Stomach smooth muscle (tissue), 2 donors: ENCODE measurements at regions not wholly inside any gene's neighbourhood (a gene's known extent, or its start where the extent isn't known, plus 50 kb on each side); places are given as distances from the start of the nearest gene placed in this dataset.

ENCODE experiments used
- H3K27ac ChIP-seq: one replicate; pipeline ENCODE4 v1.7.0; 2013; ENCODE audit warnings: mild to moderate bottlenecking, low read length, inconsistent platforms
- H3K27me3 ChIP-seq, 2 donors: one replicate each; pipeline ENCODE4 v1.7.0; 2013; ENCODE audit warnings: low read length in 2 of 2; ENCODE audit not compliant: insufficient read depth in 2 of 2, control insufficient read depth in 1 of 2
- H3K36me3 ChIP-seq, 2 donors: one replicate each; pipeline ENCODE4 v1.7.0; 2013; ENCODE audit warnings: low read length in 2 of 2; ENCODE audit not compliant: control insufficient read depth in 2 of 2, insufficient read depth in 2 of 2
- H3K4me1 ChIP-seq: one replicate; pipeline ENCODE4 v1.7.0; 2013; ENCODE audit warnings: low read length; ENCODE audit not compliant: control insufficient read depth, insufficient read depth
- H3K4me3 ChIP-seq, 2 donors: one replicate each; pipeline ENCODE4 v1.7.0; 2013; ENCODE audit warnings: low read length in 2 of 2
- H3K9ac ChIP-seq, 2 donors: one replicate each; pipeline ENCODE4 v1.7.0; 2013; ENCODE audit warnings: low read length in 2 of 2, mild to moderate bottlenecking in 1 of 2
- H3K9me3 ChIP-seq, 2 donors: one replicate each; pipeline ENCODE4 v1.7.0; 2013; ENCODE audit warnings: low read length in 2 of 2; ENCODE audit not compliant: control insufficient read depth in 2 of 2
- donor health status: healthy.
- donor health status: Pancreatic carcinoma.

DNA sequence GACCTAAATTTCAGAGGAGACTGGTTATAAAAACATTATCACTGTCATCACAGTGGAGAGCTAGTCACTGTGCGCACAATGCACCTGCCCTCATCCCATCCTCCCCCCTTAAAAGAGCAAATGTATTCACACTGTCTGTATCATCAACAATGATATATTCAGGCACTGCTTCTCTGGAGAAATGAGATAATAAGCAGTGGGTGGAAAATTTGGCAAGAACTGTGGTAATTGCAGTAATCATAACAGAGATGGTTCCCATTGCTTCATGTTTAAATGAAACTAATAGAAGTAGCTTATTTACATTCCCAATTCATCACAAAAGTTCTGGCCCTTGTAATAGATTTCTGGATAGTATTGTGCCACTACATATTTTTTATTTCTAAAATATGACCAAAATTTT, 867.4 kb upstream of the ADGRL2 start:
- Histone ChIP-seq H3K4me1 (no peaks in the 10 kb centered on the region), H3K27ac (no peak overlapping the region), H3K27me3 (no peaks in the 10 kb centered on the region), H3K9ac (no peak overlapping the region), H3K36me3 (no peaks in the 10 kb centered on the region), H3K4me3 (no peak overlapping the region), H3K9me3 (peaks cover 0 to 14% of the 10 kb centered on the region in 2 donors)

DNA sequence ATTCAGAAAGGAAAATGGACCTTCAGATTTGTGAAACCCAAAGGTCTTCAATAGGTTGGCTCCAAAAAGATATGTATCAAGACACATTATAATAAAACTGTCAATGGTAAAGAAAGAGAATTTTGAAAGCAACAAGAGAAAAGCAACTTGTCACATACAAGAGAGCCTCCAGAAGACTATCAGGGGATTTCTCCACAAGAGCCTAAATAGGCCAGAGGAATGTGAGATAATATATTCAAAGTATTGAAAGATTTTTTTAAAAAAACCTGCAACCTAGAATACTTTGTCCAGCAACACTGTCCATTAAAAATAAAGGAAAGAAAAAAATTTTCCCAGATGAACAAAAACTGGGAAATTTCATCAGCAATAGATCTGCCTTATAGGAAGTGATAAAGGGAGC, 869.6 kb upstream of the ADGRL2 start:
- no peaks in the 10 kb centered on the region for H3K36me3 ChIP-seq
- H3K9ac ChIP-seq: no peak overlapping the region
- no peaks in the 10 kb centered on the region for H3K4me1 ChIP-seq
- peaks cover 0 to 14% of the 10 kb centered on the region in 2 donors for H3K9me3 ChIP-seq
- H3K27ac ChIP-seq: no peak overlapping the region
- no peaks in the 10 kb centered on the region for H3K27me3 ChIP-seq
- no peak overlapping the region for H3K4me3 ChIP-seq

DNA sequence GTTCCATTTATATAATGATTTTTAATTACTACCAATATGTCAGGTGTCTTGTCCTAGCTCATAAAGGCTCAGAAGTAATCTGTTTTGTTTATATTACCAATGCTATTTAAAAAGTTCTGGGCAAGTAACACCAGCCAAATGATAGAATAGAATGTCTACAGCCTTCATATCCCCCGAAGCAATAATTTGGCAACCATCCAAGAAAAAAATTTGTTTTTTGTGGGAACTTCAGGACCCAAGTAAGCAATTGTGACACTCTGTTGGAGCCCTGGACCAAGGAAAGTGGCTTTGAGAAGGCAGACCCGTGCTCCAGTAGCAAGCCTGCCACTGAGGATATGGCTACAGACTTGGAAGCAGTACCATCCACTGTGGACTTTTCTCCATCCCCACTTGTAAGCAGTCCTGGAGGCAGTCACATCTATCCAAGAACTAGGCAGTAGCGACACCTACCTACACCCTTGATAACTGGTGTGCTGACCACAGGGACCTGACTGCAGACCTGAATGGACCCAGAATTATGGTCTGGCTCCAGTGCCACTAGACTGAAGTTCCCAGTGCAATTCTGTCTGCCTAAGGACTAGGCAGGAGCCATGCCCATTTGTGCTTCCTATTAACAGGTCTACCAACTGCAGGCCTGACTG, 870.7 kb upstream of the ADGRL2 start:
- Histone ChIP-seq H3K9ac (no peak overlapping the region), H3K4me3 (no peak overlapping the region), H3K36me3 (no peaks in the 10 kb centered on the region), H3K27me3 (no peaks in the 10 kb centered on the region), H3K9me3 (peaks cover 0 to 14% of the 10 kb centered on the region in 2 donors), H3K4me1 (no peaks in the 10 kb centered on the region), H3K27ac (no peak overlapping the region)

DNA sequence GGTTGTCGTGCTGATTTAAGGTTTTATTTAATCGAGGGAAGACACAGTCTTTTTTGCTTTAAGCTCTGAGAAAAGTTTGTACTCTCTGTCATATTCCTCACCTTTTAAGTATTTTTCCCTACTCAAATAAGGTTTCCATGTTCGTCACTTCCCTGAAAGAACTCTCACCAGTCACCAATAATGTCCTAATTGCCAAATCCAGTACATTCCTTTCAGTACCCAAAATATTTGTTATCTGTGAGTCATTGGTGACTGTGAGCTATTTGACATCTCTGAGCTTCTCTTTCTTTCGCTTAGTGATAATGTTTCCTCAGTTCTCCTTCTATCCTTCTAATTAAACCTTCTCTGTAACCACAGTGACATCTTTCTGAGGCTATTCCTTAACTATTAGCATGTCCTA, 874.2 kb upstream of the ADGRL2 start:
- Histone ChIP-seq H3K27me3 (no peaks in the 10 kb centered on the region), H3K9me3 (peaks cover 0 to 13% of the 10 kb centered on the region in 2 donors), H3K27ac (no peak overlapping the region)

GRCh38 chr1:80925130-80925805, 875.5 kb upstream of the ADGRL2 start:
- H3K4me3 ChIP-seq: no peak overlapping the region

More for the DNA sequence above, 874.2 kb upstream of the ADGRL2 start:
- H3K4me1 ChIP-seq: no peaks in the 10 kb centered on the region
- no peaks in the 10 kb centered on the region for H3K36me3 ChIP-seq
- no peak overlapping the region for H3K4me3 ChIP-seq
- no peak overlapping the region for H3K9ac ChIP-seq

GRCh38 chr1:80924290-80924689, 876.4 kb upstream of the ADGRL2 start:
- Histone ChIP-seq H3K9me3 (no peaks in the 10 kb centered on the region), H3K27me3 (no peaks in the 10 kb centered on the region), H3K4me1 (no peaks in the 10 kb centered on the region), H3K9ac (no peak overlapping the region), H3K36me3 (no peaks in the 10 kb centered on the region), H3K27ac (no peak overlapping the region), H3K4me3 (no peak overlapping the region)

More at GRCh38 chr1:80925130-80925805, 875.5 kb upstream of the ADGRL2 start:
- H3K27me3 ChIP-seq: no peaks in the 10 kb centered on the region
- H3K9me3 ChIP-seq: peaks cover 0 to 4% of the 10 kb centered on the region in 2 donors
- no peaks in the 10 kb centered on the region for H3K36me3 ChIP-seq
- no peak overlapping the region for H3K9ac ChIP-seq
- H3K27ac ChIP-seq: no peak overlapping the region
- H3K4me1 ChIP-seq: no peaks in the 10 kb centered on the region

DNA sequence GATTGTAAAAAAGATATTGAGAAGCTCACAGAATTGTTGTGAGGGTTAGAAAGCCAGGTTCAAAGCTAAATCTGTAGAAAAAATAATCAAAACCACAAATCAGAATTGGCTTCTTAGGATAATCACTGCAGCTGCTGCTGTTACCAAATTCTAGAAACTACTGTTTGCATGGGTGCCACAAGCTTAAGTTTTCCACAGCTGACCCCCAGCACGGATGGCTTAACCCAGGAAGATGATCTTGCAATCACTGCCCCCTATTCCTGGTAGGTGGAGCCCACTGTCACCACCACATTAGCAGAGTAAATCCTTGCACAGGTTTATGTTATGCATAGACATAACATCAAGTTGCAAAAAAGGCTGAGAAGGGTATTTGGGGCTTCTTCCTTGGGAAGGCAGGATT, 877.8 kb upstream of the ADGRL2 start:
- Histone ChIP-seq H3K27me3 (no peaks in the 10 kb centered on the region), H3K9ac (no peak overlapping the region), H3K4me3 (no peak overlapping the region), H3K4me1 (no peaks in the 10 kb centered on the region), H3K27ac (no peak overlapping the region), H3K9me3 (no peaks in the 10 kb centered on the region), H3K36me3 (no peaks in the 10 kb centered on the region)

GRCh38 chr1:80919426-80919825, 881.3 kb upstream of the ADGRL2 start:
- no peaks in the 10 kb centered on the region for H3K36me3 ChIP-seq
- no peaks in the 10 kb centered on the region for H3K27me3 ChIP-seq
- no peaks in the 10 kb centered on the region for H3K9me3 ChIP-seq
- no peak overlapping the region for H3K4me3 ChIP-seq
- no peak overlapping the region for H3K27ac ChIP-seq
- no peak overlapping the region for H3K9ac ChIP-seq
- H3K4me1 ChIP-seq: no peaks in the 10 kb centered on the region

DNA sequence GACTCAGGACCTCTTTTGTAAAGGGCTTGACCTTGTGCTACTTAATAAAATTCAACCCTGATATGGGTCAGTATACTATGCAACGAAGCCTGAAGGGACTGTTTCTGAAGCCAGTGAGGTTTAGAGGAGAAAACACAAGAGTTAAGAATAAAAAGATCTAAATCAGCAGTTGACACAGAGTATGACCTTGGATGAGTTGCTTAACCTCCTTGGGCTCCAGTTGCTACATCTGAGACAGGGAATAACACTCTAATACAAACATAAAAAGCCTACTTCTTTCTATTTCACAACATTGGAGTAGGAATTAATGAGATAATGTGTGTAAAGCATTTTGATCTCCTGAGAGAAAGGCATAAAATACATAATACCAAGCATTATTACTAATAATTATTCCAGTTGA, 882.4 kb upstream of the ADGRL2 start:
- Histone ChIP-seq H3K9ac (no peak overlapping the region), H3K9me3 (no peaks in the 10 kb centered on the region), H3K4me3 (no peak overlapping the region), H3K27me3 (no peaks in the 10 kb centered on the region), H3K4me1 (no peaks in the 10 kb centered on the region), H3K27ac (no peak overlapping the region), H3K36me3 (no peaks in the 10 kb centered on the region)

DNA sequence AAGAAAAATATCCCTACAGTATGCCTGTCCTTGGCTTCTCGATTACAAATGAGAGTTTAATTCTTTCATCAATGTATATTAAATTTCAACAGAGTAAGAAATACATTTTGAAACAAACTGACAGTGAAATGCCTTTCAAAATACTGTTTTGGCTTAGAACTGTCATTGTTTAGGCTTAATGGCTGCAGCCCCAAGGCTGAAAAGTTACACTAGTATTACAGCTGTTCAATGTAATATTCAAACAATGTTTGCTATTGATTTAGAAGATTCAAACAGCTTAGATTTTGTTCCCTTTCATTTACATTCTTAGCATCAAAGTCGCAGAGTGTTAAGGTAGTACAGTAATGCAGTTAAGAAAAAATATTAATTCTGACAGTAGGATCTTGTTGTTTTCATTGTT, 882.9 kb upstream of the ADGRL2 start:
- H3K9ac ChIP-seq: no peak overlapping the region
- no peaks in the 10 kb centered on the region for H3K9me3 ChIP-seq
- no peak overlapping the region for H3K27ac ChIP-seq
- no peak overlapping the region for H3K4me3 ChIP-seq
- H3K36me3 ChIP-seq: no peaks in the 10 kb centered on the region
- no peaks in the 10 kb centered on the region for H3K27me3 ChIP-seq
- H3K4me1 ChIP-seq: no peaks in the 10 kb centered on the region

DNA sequence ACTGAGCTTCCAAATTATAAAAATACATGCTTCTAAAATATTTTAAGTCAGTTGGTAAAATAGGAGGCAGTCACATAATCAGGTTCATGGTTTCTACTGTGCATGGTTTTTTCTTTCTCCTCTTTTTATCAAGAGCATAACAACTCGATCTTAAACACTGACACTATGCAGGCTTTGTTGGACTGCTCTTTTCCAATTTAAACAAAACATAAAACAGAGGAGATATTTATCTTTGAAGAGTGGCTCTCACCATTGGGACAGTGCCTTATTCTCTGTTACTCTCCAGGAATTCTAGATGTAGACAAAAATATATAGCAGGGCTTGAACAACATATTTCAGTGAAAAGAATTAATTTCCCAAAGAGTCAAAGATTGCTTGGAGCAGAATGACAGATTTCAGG, 883.5 kb upstream of the ADGRL2 start:
- H3K27ac ChIP-seq: no peak overlapping the region
- no peaks in the 10 kb centered on the region for H3K36me3 ChIP-seq
- no peaks in the 10 kb centered on the region for H3K27me3 ChIP-seq
- no peak overlapping the region for H3K9ac ChIP-seq
- H3K4me3 ChIP-seq: no peak overlapping the region
- no peaks in the 10 kb centered on the region for H3K4me1 ChIP-seq
- H3K9me3 ChIP-seq: no peaks in the 10 kb centered on the region
